ENCODE measurements at regions not wholly inside any gene's neighbourhood (a gene's known extent, or its start where the extent isn't known, plus 50 kb on each side); places are given as distances from the start of the nearest gene placed in this dataset.

DNA sequence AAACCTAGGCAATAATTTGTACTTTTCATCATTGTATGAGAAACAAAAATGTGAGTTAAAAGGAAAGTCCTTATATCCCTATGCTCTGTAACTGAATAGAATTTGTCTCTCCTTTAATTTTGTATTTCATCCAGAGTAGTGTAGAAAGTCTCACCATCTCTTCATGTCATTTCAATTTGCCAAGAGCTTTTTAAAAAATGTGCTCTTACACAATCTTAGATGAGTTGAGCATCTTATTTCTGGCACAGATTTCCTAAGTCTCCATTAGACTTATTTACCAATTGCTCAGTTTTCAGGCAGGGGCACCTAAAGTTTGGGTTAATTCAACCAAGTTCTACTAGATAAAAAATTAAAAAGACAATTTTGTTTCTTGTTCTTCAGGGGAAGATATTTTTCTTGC lies 201.5 kb upstream of the RBMS3 start (continued):
- TF ChIP-seq, protein P1, sequence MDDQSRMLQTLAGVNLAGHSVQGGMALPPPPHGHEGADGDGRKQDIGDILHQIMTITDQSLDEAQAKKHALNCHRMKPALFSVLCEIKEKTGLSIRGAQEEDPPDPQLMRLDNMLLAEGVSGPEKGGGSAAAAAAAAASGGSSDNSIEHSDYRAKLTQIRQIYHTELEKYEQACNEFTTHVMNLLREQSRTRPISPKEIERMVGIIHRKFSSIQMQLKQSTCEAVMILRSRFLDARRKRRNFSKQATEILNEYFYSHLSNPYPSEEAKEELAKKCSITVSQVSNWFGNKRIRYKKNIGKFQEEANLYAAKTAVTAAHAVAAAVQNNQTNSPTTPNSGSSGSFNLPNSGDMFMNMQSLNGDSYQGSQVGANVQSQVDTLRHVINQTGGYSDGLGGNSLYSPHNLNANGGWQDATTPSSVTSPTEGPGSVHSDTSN (IDR thresholded peaks at IDR 0.05; ENCODE audit: insufficient replicate concordance, low read depth, low read length) = no peak
- TF ChIP-seq NRF1 (conservative IDR thresholded peaks at IDR 0.05; ENCODE audit: low read depth, low read length) (no peak), STAT1 (conservative IDR thresholded peaks at IDR 0.05) (no peak)

DNA sequence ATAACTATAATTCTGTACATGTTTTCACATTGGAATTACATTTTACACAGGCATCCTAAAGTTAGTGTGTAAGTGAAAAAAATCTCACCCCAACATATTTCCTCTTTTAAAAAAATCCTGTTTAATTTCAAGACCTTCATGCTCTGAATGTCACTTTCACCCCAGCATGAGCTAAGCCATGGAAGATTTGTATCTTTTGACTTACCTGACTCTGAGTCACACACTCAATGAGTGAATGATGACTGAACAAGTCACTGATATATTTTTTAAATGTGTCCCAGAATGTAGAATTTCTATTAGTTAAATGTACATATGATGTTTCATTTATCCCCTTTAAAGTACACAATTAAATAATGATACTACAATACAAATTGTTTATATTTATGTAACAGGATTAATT lies 199.9 kb upstream of the RBMS3 start:
- Histone ChIP-seq H3K4me2 (ENCODE audit: control insufficient read depth, insufficient read depth) (no peak overlapping the region), H3K36me3 (ENCODE audit: control insufficient read depth in 2 of 2, insufficient read depth in 2 of 2, low read length in 1 of 2) (no peaks in the 10 kb centered on the region), H3K9ac (ENCODE audit: control insufficient read depth, insufficient read depth, low read length) (no peak overlapping the region), H4K20me1 (ENCODE audit: control insufficient read depth, insufficient read depth) (no peaks in the 10 kb centered on the region), H3K9me3 (replicated peaks; ENCODE audit: control insufficient read depth, insufficient read depth, low read length) (no peaks in the 10 kb centered on the region), H3K27ac (ENCODE audit: control insufficient read depth, insufficient read depth) (no peak overlapping the region), H3K4me3 (no peak overlapping the region), H3K27me3 (replicated peaks in 1 of 2; ENCODE audit: control insufficient read depth in 2 of 2, insufficient read depth in 2 of 2, low read length in 1 of 2) (no peaks in the 10 kb centered on the region), H3K79me2 (ENCODE audit: control insufficient read depth, insufficient read depth, low read length) (no peaks in the 10 kb centered on the region), H2AFZ (ENCODE audit: control insufficient read depth, low read depth, low read length) (no peak overlapping the region), H3K4me1 (ENCODE audit: control insufficient read depth, insufficient read depth, low read length) (no peaks in the 10 kb centered on the region)
- FAIRE-seq (no peak), DNase-seq (ENCODE audit: low read depth, low spot score) (no peak), ATAC-seq (no peak)
- POLR2A ChIA-PET = no interaction called here
- CTCF ChIA-PET = no interaction called here
- SMC1A ChIA-PET (ENCODE audit: uncharacterized antibody, unreplicated experiment) = no interaction called here
- RAD21 ChIA-PET (ENCODE audit: unreplicated experiment) = no interaction called here
- BruUV-seq (replicated peaks) = no TSS peak
- in situ Hi-C loops (cut with MboI) (no loop called here), intact Hi-C loops (cut with micrococcal nuclease; ENCODE audit: unreplicated experiment) (no loop called here)
- TF ChIP-seq CBFB (IDR thresholded peaks at IDR 0.05; ENCODE audit: low read depth) = no peak
- TF ChIP-seq SIN3A (IDR thresholded peaks at IDR 0.05; ENCODE audit: low read depth, low read length) = no peak
- TF ChIP-seq NR2C1 (IDR thresholded peaks at IDR 0.05) = no peak

DNA sequence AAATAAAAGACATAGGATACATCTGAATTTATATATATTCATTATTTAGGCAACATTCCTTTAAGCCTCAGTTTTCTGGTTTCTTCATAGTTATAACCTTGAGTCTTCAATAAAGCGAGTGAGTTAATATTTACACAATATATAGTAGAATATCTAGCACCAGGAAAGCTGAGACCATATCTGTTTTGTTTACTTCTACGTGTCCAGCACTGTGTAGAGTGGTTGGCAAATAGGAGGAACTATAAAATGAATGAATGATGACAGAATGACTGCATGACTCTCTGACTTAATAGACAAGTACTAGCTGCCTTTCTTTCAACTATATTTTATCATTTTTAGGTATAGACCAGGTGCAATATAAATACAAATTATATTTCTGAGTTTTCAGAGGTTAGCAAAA lies 197.8 kb upstream of the RBMS3 start:
- no peak for FAIRE-seq
- no peak overlapping the region for H3K4me3 ChIP-seq
- intact Hi-C loops (cut with micrococcal nuclease; ENCODE audit: unreplicated experiment) = no loop called here
- CTCF ChIA-PET = interaction anchor here (1.0 kb wide), 1 partner anchor 933 kb away, joined by 3 read pairs; no protein-coding TSS in a partner anchor
- H3K4me2 ChIP-seq (ENCODE audit: control insufficient read depth, insufficient read depth) = no peak overlapping the region
- H3K27me3 ChIP-seq (replicated peaks in 1 of 2; ENCODE audit: control insufficient read depth in 2 of 2, insufficient read depth in 2 of 2, low read length in 1 of 2) = no peaks in the 10 kb centered on the region
- in situ Hi-C loops (cut with MboI) = no loop called here
- H3K79me2 ChIP-seq (ENCODE audit: control insufficient read depth, insufficient read depth, low read length) = no peaks in the 10 kb centered on the region
- no peaks in the 10 kb centered on the region for H3K36me3 ChIP-seq (ENCODE audit: control insufficient read depth in 2 of 2, insufficient read depth in 2 of 2, low read length in 1 of 2)
- RAD21 ChIA-PET (ENCODE audit: unreplicated experiment) = no interaction called here
- no peak overlapping the region for H3K27ac ChIP-seq (ENCODE audit: control insufficient read depth, insufficient read depth)
- SMC1A ChIA-PET (ENCODE audit: uncharacterized antibody, unreplicated experiment) = no interaction called here
- no peak for DNase-seq (ENCODE audit: low read depth, low spot score)
- no TSS peak for BruUV-seq (replicated peaks)
- no peak overlapping the region for H2AFZ ChIP-seq (ENCODE audit: control insufficient read depth, low read depth, low read length)
- WGBS (ENCODE audit: insufficient coverage, insufficient replicate concordance, low lambda C conversion rate, missing lambda C conversion rate) = 16% methylated on average over 2 of the region's 2 CpGs
- no peaks in the 10 kb centered on the region for H4K20me1 ChIP-seq (ENCODE audit: control insufficient read depth, insufficient read depth)
- H3K4me1 ChIP-seq (ENCODE audit: control insufficient read depth, insufficient read depth, low read length) = no peaks in the 10 kb centered on the region
- H3K9me3 ChIP-seq (replicated peaks; ENCODE audit: control insufficient read depth, insufficient read depth, low read length) = no peaks in the 10 kb centered on the region
- POLR2A ChIA-PET = no interaction called here
- no peak overlapping the region for H3K9ac ChIP-seq (ENCODE audit: control insufficient read depth, insufficient read depth, low read length)
- ATAC-seq = no peak
- TF ChIP-seq SMAD1 (IDR thresholded peaks at IDR 0.05; ENCODE audit: low read depth, partially characterized antibody) (no peak), SMAD5 (IDR thresholded peaks at IDR 0.05; ENCODE audit: low read depth) (no peak), POU2F2 (IDR thresholded peaks at IDR 0.05; ENCODE audit: borderline replicate concordance, low read depth, low read length) (no peak), NFIC (IDR thresholded peaks at IDR 0.05; ENCODE audit: low read depth, low read length) (no peak), BCL11A (IDR thresholded peaks at IDR 0.05; ENCODE audit: low read depth, low read length) (no peak), ZBED1 (IDR thresholded peaks at IDR 0.05; ENCODE audit: borderline replicate concordance) (no peak)
- TF ChIP-seq, protein P1 (IDR thresholded peaks at IDR 0.05; ENCODE audit: insufficient replicate concordance, low read depth, low read length) = no peak

Data from GM12878 (cell line).